Esophagus squamous epithelium (tissue), 4 donors: ENCODE measurements at regions not wholly inside any gene's neighbourhood (a gene's known extent, or its start where the extent isn't known, plus 50 kb on each side); places are given as distances from the start of the nearest gene placed in this dataset.

Source experiments
- POLR2A ChIP-seq, 4 donors: fragments of 450-650 bp; IDR thresholded peaks; one replicate each; pipeline ENCODE4 v1.6.1; 2017; ENCODE audit warnings: antibody characterized with exemption in 4 of 4, mild to moderate bottlenecking in 4 of 4, moderate library complexity in 3 of 4
- TF ChIP-seq, protein P1 (sequence below), 6 experiments: fragments of 450-650 bp in 4 of 6; fragments of 200-600 bp in 2 of 6; sonication (generic) in 2 of 6; IDR thresholded peaks; one replicate each; pipeline ENCODE4 v1.5.1; 2016 to 2019; ENCODE audit warnings: antibody characterized with exemption in 6 of 6, mild to moderate bottlenecking in 4 of 6, moderate library complexity in 4 of 6

DNA sequence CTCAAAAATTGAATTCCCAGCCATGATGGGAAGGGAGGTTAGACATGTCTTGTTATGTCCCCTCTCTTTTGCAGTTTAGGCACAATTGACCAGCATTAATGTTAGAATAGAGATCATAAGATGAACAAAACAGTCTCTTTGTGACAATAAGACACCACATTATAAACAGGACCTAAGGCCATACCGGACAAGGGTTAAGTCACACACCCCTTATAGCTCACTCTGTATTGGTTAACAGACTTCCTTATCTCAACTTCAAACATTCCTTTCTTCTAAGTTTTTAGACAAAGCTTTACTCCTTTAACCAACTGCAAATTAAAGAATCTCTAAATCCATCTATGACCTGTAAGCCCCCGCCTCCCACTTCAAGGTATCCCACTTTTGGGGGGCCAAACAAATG is 81.1 kb upstream of the CPM start:
- TF ChIP-seq, protein P1, sequence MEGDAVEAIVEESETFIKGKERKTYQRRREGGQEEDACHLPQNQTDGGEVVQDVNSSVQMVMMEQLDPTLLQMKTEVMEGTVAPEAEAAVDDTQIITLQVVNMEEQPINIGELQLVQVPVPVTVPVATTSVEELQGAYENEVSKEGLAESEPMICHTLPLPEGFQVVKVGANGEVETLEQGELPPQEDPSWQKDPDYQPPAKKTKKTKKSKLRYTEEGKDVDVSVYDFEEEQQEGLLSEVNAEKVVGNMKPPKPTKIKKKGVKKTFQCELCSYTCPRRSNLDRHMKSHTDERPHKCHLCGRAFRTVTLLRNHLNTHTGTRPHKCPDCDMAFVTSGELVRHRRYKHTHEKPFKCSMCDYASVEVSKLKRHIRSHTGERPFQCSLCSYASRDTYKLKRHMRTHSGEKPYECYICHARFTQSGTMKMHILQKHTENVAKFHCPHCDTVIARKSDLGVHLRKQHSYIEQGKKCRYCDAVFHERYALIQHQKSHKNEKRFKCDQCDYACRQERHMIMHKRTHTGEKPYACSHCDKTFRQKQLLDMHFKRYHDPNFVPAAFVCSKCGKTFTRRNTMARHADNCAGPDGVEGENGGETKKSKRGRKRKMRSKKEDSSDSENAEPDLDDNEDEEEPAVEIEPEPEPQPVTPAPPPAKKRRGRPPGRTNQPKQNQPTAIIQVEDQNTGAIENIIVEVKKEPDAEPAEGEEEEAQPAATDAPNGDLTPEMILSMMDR (IDR thresholded peaks at IDR 0.05), result no peak
- no peak for TF ChIP-seq POLR2A (IDR thresholded peaks at IDR 0.05)
